ENCODE measurements at regions not wholly inside any gene's neighbourhood (a gene's known extent, or its start where the extent isn't known, plus 50 kb on each side); places are given as distances from the start of the nearest gene placed in this dataset.

- no peaks in the 10 kb centered on the region for H3F3A ChIP-seq (ENCODE audit: insufficient read depth, low read length, poor library complexity, severe bottlenecking)
- H3K4me2 ChIP-seq (ENCODE audit: low read length): no peak overlapping the region
- H3K27me3 ChIP-seq (ENCODE audit: insufficient read depth, low read depth, low read length): no peaks in the 10 kb centered on the region
- H3K9me3 ChIP-seq (ENCODE audit: low read length): no peaks in the 10 kb centered on the region
- H3K9ac ChIP-seq (ENCODE audit: low read length): no peak overlapping the region
- H3K27ac ChIP-seq (ENCODE audit: low read length): no peak overlapping the region
- TF ChIP-seq SMC3 (conservative IDR thresholded peaks at IDR 0.05; ENCODE audit: poor library complexity) (no peak), POLR2AphosphoS5 (IDR thresholded peaks at IDR 0.05) (no peak), RAD21 (conservative IDR thresholded peaks at IDR 0.05) (no peak), EP300 (conservative IDR thresholded peaks at IDR 0.05; ENCODE audit: poor library complexity, severe bottlenecking) (no peak)
- no peaks in the 10 kb centered on the region for H3K79me2 ChIP-seq (replicated peaks; ENCODE audit: insufficient read depth, low read length)
- H4K20me1 ChIP-seq (ENCODE audit: insufficient read depth): no peaks in the 10 kb centered on the region
- no peaks in the 10 kb centered on the region for H3K36me3 ChIP-seq (ENCODE audit: insufficient read depth, low read length)
- H3K9me2 ChIP-seq (ENCODE audit: insufficient read depth, low read length): no peaks in the 10 kb centered on the region
- H3K4me3 ChIP-seq (ENCODE audit: low read length): no peak overlapping the region
- H2AFZ ChIP-seq (ENCODE audit: low read depth, low read length): no peak overlapping the region
Measured at GRCh38 chr1:60898413-60898812, 183.9 kb upstream of the NFIA start.

GRCh38 chr1:60896701-60897363 lies 185.5 kb upstream of the NFIA start:
- no peak overlapping the region for H3K4me3 ChIP-seq (ENCODE audit: low read length)
- H4K20me1 ChIP-seq (ENCODE audit: insufficient read depth): no peaks in the 10 kb centered on the region
- H3K36me3 ChIP-seq (ENCODE audit: insufficient read depth, low read length): no peaks in the 10 kb centered on the region
- H3K27ac ChIP-seq (ENCODE audit: low read length): no peak overlapping the region
- no peaks in the 10 kb centered on the region for H3K27me3 ChIP-seq (ENCODE audit: insufficient read depth, low read depth, low read length)
- H2AFZ ChIP-seq (ENCODE audit: low read depth, low read length): no peak overlapping the region
- no peaks in the 10 kb centered on the region for H3K9me3 ChIP-seq (ENCODE audit: low read length)
- no peaks in the 10 kb centered on the region for H3K79me2 ChIP-seq (replicated peaks; ENCODE audit: insufficient read depth, low read length)
- no peak overlapping the region for H3K9ac ChIP-seq (ENCODE audit: low read length)
- no peaks in the 10 kb centered on the region for H3K9me2 ChIP-seq (ENCODE audit: insufficient read depth, low read length)
- no peak for TF ChIP-seq EZH2 (IDR thresholded peaks at IDR 0.05; ENCODE audit: borderline replicate concordance, insufficient read depth, low read length, poor library complexity, severe bottlenecking)
- TF ChIP-seq MXI1 (conservative IDR thresholded peaks at IDR 0.05; ENCODE audit: poor library complexity, severe bottlenecking): no peak
- no peak for TF ChIP-seq TAF1 (IDR thresholded peaks at IDR 0.05; ENCODE audit: low read depth)
- TF ChIP-seq, protein P1, sequence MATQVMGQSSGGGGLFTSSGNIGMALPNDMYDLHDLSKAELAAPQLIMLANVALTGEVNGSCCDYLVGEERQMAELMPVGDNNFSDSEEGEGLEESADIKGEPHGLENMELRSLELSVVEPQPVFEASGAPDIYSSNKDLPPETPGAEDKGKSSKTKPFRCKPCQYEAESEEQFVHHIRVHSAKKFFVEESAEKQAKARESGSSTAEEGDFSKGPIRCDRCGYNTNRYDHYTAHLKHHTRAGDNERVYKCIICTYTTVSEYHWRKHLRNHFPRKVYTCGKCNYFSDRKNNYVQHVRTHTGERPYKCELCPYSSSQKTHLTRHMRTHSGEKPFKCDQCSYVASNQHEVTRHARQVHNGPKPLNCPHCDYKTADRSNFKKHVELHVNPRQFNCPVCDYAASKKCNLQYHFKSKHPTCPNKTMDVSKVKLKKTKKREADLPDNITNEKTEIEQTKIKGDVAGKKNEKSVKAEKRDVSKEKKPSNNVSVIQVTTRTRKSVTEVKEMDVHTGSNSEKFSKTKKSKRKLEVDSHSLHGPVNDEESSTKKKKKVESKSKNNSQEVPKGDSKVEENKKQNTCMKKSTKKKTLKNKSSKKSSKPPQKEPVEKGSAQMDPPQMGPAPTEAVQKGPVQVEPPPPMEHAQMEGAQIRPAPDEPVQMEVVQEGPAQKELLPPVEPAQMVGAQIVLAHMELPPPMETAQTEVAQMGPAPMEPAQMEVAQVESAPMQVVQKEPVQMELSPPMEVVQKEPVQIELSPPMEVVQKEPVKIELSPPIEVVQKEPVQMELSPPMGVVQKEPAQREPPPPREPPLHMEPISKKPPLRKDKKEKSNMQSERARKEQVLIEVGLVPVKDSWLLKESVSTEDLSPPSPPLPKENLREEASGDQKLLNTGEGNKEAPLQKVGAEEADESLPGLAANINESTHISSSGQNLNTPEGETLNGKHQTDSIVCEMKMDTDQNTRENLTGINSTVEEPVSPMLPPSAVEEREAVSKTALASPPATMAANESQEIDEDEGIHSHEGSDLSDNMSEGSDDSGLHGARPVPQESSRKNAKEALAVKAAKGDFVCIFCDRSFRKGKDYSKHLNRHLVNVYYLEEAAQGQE (IDR thresholded peaks at IDR 0.05; ENCODE audit: borderline replicate concordance): no peak
- no peak for TF ChIP-seq POLR2AphosphoS5 (IDR thresholded peaks at IDR 0.05)
- no peak for TF ChIP-seq EP300 (conservative IDR thresholded peaks at IDR 0.05; ENCODE audit: poor library complexity, severe bottlenecking)
- no peak for TF ChIP-seq CTCF (IDR thresholded peaks at IDR 0.05; ENCODE audit: poor library complexity, severe bottlenecking)
- no peak for TF ChIP-seq RAD21 (conservative IDR thresholded peaks at IDR 0.05)
- no peak for TF ChIP-seq SMC3 (conservative IDR thresholded peaks at IDR 0.05; ENCODE audit: poor library complexity)
- no peak overlapping the region for H3K4me2 ChIP-seq (ENCODE audit: low read length)
- no peaks in the 10 kb centered on the region for H3F3A ChIP-seq (ENCODE audit: insufficient read depth, low read length, poor library complexity, severe bottlenecking)
